Effector memory CD8-positive, alpha-beta T cell (primary cell): ENCODE measurements at regions not wholly inside any gene's neighbourhood (a gene's known extent, or its start where the extent isn't known, plus 50 kb on each side); places are given as distances from the start of the nearest gene placed in this dataset.

ENCODE experiments used
- ATAC-seq: fragments of 150-1000 bp; cut with Tn5 transposase; replicated peaks from 2 replicates; pipeline ENCODE4 v1.10.0; 2021; ENCODE audit warnings: mild to moderate bottlenecking, moderate library complexity
- DNase-seq, 3 experiments: peaks; one replicate each; pipeline ENCODE4 v3.0.0; 2021
- H3K27ac Mint-ChIP-seq, 2 donors: one replicate each; pipeline ENCODE4 v1.8.0; 2022; ENCODE audit warnings: mild to moderate bottlenecking in 2 of 2, mixed read lengths in 2 of 2, moderate library complexity in 2 of 2
- H3K27me3 Mint-ChIP-seq, 2 donors: one replicate each; pipeline ENCODE4 v1.8.0; 2022; ENCODE audit warnings: mixed read lengths in 2 of 2
- H3K36me3 Mint-ChIP-seq: one replicate; pipeline ENCODE4 v1.8.0; 2022; ENCODE audit warnings: mild to moderate bottlenecking, moderate library complexity, mixed read lengths; ENCODE audit not compliant: insufficient read depth
- H3K4me1 Mint-ChIP-seq, 2 donors: one replicate each; pipeline ENCODE4 v1.8.0; 2022; ENCODE audit warnings: low read depth in 2 of 2, mixed read lengths in 2 of 2
- H3K4me3 Mint-ChIP-seq, 2 donors: one replicate each; pipeline ENCODE4 v1.8.0; 2022; ENCODE audit warnings: mild to moderate bottlenecking in 2 of 2, mixed read lengths in 2 of 2, moderate library complexity in 2 of 2
- H3K9me3 Mint-ChIP-seq, 2 donors: one replicate each; pipeline ENCODE4 v1.8.0; 2022; ENCODE audit warnings: mixed read lengths in 2 of 2

DNA sequence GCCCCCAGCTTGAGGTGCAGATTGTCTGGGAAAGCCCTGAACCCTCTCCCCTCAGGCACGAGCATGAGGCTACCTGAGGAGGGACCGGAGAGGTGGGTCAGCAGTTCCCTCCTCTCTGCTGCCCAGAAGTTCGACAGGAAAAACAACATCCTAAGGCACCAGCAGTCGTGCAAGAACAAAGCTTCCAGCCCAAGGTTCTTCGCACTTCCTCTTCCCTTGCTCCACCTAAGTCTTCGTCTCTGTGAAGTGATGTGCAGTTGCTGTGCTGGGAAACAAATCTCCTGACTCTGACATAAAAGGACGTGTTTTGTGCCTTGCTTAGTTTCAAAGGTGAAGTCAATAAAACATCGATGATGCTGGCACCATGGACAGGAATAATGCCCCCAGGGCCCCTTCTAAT, 173.3 kb downstream of the USP12 start:
- no peak overlapping the region for H3K4me3 Mint-ChIP-seq
- DNase-seq: no peak
- no peak for ATAC-seq
- H3K27me3 Mint-ChIP-seq: peaks cover 16 to 59% of the 10 kb centered on the region in 2 donors
- peaks cover 0 to 2% of the 10 kb centered on the region in 2 donors for H3K4me1 Mint-ChIP-seq
- no peaks in the 10 kb centered on the region for H3K36me3 Mint-ChIP-seq
- H3K27ac Mint-ChIP-seq: no peak overlapping the region
- no peaks in the 10 kb centered on the region for H3K9me3 Mint-ChIP-seq

DNA sequence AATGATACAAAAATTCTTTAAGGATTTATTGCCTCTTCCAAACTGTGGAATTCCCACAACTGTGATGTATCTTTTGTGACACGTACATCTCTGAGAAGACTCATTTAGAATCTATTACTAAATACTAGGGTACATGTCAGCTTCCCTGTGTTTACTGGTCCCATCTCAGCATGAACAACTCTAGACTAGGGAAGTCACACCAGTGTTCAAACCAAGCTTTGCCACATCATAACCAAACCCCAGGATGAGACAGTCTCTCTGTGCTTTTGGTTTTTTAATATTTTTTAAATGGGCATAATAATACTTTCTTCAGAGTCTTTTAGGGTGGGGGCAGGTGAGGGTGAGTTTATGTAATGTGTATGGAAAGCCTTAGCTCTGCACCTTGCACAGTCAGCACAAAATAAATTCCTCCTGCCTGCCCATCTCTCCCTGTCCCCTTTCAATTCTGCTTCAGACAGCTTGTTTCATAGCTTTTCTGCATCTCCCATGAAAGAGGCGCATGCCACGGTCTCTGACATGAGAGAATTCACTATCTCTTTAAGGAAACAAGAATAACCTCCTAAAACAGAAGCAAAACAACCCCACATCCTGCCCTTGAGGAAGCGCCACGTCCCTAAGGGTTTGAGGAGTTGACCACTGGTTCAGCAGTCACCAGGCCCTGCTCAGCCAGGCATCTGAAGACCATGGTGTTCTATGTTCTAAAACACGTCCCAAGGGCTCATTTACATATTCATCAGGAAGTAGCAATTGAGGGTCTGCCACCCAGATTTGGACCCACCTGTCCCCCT, 174.5 kb downstream of the USP12 start:
- peaks cover 0 to 2% of the 10 kb centered on the region in 2 donors for H3K4me1 Mint-ChIP-seq
- no peak overlapping the region for H3K27ac Mint-ChIP-seq
- peaks cover 8 to 55% of the 10 kb centered on the region in 2 donors for H3K27me3 Mint-ChIP-seq
- DNase-seq (no peak), ATAC-seq (no peak)
- H3K4me3 Mint-ChIP-seq: no peak overlapping the region
- H3K9me3 Mint-ChIP-seq: no peaks in the 10 kb centered on the region
- H3K36me3 Mint-ChIP-seq: no peaks in the 10 kb centered on the region

DNA sequence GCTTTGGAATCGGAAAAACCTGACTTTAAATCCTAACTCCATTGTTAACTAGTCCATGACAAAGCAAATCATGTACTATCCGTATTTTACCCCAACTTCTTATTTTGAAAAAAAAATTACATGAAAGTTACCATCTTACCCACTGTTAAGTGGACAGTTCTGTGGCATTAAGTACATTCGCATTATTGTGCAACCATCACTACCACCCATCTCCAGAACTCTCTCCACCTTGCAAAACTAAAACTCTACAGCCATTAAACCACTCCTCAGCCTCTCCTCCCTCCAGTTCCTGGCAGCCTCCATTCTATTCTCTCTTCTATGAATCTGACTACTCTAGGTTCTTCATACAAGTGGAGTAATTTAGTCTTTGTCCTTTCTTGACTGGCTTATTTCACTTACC, 176.5 kb downstream of the USP12 start:
- H3K4me3 Mint-ChIP-seq: no peak overlapping the region
- DNase-seq (no peak), ATAC-seq (no peak)
- no peaks in the 10 kb centered on the region for H3K36me3 Mint-ChIP-seq
- peaks cover 0 to 2% of the 10 kb centered on the region in 2 donors for H3K4me1 Mint-ChIP-seq
- H3K9me3 Mint-ChIP-seq: no peaks in the 10 kb centered on the region
- H3K27ac Mint-ChIP-seq: no peak overlapping the region
- H3K27me3 Mint-ChIP-seq: peaks cover 8 to 55% of the 10 kb centered on the region in 2 donors

GRCh38 chr13:26993780-26994179, 177.8 kb downstream of the USP12 start:
- Mint-ChIP-seq H3K4me3 (no peak overlapping the region), H3K27me3 (peaks cover 14 to 69% of the 10 kb centered on the region in 2 donors), H3K27ac (no peak overlapping the region), H3K36me3 (no peaks in the 10 kb centered on the region), H3K4me1 (peaks cover 0 to 2% of the 10 kb centered on the region in 2 donors), H3K9me3 (no peaks in the 10 kb centered on the region)
- ATAC-seq (no peak), DNase-seq (no peak)

- Mint-ChIP-seq H3K27me3 (peaks cover 14 to 74% of the 10 kb centered on the region in 2 donors), H3K4me1 (peaks cover 0 to 2% of the 10 kb centered on the region in 2 donors), H3K36me3 (no peaks in the 10 kb centered on the region), H3K4me3 (no peak overlapping the region), H3K27ac (no peak overlapping the region), H3K9me3 (no peaks in the 10 kb centered on the region)
- ATAC-seq (no peak), DNase-seq (no peak)
Measured at GRCh38 chr13:26992951-26993719, 178.5 kb downstream of the USP12 start.

GRCh38 chr13:26991508-26992181, 180.0 kb downstream of the USP12 start:
- DNase-seq: no peak
- H3K27me3 Mint-ChIP-seq: peaks cover 14 to 80% of the 10 kb centered on the region in 2 donors
- H3K9me3 Mint-ChIP-seq: no peaks in the 10 kb centered on the region
- H3K36me3 Mint-ChIP-seq: no peaks in the 10 kb centered on the region
- no peaks in the 10 kb centered on the region for H3K4me1 Mint-ChIP-seq
- no peak overlapping the region for H3K27ac Mint-ChIP-seq
- ATAC-seq: no peak
- no peak overlapping the region for H3K4me3 Mint-ChIP-seq

DNA sequence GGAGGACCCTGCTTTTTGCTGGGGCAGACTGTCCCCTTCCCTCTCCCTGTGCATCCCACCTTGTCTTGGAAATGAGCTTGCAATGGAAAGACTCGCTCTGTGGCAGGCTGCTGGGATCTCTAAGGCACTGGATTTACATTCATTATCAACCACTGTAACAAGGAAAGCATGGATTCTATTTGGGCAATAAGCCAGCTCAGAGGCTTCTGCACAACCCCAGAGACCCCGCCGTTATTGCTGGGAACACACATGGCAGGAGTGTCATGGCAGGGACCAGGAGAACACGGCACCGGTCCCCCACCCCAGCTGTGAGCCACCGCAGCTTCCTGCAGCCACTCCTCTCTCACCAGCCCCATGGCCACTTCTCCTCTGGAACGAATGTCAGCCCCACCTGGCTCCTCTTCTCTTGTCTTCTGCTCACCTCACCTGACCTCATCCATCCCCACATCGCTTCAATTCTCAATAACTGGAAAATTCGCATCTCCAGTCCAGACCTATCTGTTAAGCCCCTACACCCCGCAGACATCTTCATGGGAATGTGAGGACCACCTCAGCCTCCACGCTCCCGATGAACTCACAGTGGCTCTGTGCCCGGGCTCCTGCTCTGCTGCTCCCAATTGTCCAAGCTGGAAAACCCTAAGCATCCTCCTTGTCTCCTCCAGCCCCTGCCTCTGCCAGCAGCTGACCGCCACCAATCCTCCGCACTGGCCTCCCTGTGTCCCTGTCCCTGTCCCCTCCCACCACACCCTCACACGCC, 181.5 kb downstream of the USP12 start:
- no peak for DNase-seq
- Mint-ChIP-seq H3K27ac (no peak overlapping the region), H3K36me3 (no peaks in the 10 kb centered on the region), H3K27me3 (peaks cover 14 to 69% of the 10 kb centered on the region in 2 donors), H3K4me1 (no peaks in the 10 kb centered on the region), H3K4me3 (no peak overlapping the region), H3K9me3 (no peaks in the 10 kb centered on the region)
- no peak for ATAC-seq

DNA sequence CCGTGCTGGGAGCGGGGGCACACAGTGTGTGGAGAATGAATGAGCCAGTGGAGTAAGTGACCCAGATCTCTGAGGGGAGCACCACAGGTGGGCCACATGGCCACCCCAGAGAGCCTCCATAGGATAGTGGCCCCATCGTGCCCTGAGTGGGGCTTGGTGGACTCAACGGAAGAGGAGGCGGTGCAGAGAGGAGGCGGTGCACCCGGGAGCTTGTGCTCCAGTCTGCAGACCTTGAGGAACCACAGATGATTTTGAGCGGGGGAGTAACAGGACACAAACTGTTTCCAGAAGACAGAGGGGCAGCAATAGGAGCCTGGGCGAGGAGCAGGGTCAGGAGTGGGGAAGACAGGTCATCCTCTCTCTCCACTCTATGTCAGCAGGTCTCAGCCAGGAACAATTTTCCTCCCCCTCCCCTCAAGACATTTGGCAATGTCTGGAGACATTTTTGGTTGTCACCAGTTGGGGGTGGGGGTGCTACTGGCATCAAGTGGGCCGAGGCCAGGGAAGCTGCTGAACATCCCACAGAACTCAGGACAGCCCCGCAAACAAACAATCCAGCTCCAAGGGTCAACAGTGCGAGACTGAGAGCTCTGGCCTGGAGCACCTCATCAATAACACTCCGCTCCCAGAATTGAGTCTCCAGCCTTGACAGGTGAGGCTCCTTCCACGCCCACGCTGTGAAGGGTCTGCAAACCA, 182.2 kb downstream of the USP12 start:
- H3K27ac Mint-ChIP-seq: no peak overlapping the region
- no peaks in the 10 kb centered on the region for H3K36me3 Mint-ChIP-seq
- no peak for DNase-seq
- ATAC-seq: no peak
- H3K9me3 Mint-ChIP-seq: no peaks in the 10 kb centered on the region
- no peaks in the 10 kb centered on the region for H3K4me1 Mint-ChIP-seq
- no peak overlapping the region for H3K4me3 Mint-ChIP-seq
- H3K27me3 Mint-ChIP-seq: peaks cover 14 to 64% of the 10 kb centered on the region in 2 donors

- H3K4me1 Mint-ChIP-seq: no peaks in the 10 kb centered on the region
- no peak for DNase-seq
- no peak overlapping the region for H3K4me3 Mint-ChIP-seq
- no peak for ATAC-seq
- peaks cover 14 to 69% of the 10 kb centered on the region in 2 donors for H3K27me3 Mint-ChIP-seq
- H3K36me3 Mint-ChIP-seq: no peaks in the 10 kb centered on the region
- no peak overlapping the region for H3K27ac Mint-ChIP-seq
- no peaks in the 10 kb centered on the region for H3K9me3 Mint-ChIP-seq
Measured at GRCh38 chr13:26988059-26988769, 183.4 kb downstream of the USP12 start.

- Mint-ChIP-seq H3K27ac (no peak overlapping the region), H3K4me1 (no peaks in the 10 kb centered on the region), H3K9me3 (no peaks in the 10 kb centered on the region), H3K4me3 (no peak overlapping the region), H3K36me3 (no peaks in the 10 kb centered on the region), H3K27me3 (peaks cover 14 to 66% of the 10 kb centered on the region in 2 donors)
- no peak for ATAC-seq
- no peak for DNase-seq
Measured at GRCh38 chr13:26987486-26988013, 184.1 kb downstream of the USP12 start.

- H3K4me1 Mint-ChIP-seq: no peaks in the 10 kb centered on the region
- no peaks in the 10 kb centered on the region for H3K36me3 Mint-ChIP-seq
- H3K4me3 Mint-ChIP-seq: no peak overlapping the region
- ATAC-seq: peak; percentile 95
- peaks cover 8 to 57% of the 10 kb centered on the region in 2 donors for H3K27me3 Mint-ChIP-seq
- no peak overlapping the region for H3K27ac Mint-ChIP-seq
- DNase-seq: peak; percentile 66 to 74 (median 70)
- H3K9me3 Mint-ChIP-seq: no peaks in the 10 kb centered on the region
Measured at GRCh38 chr13:26985285-26985878, 186.2 kb downstream of the USP12 start.

DNA sequence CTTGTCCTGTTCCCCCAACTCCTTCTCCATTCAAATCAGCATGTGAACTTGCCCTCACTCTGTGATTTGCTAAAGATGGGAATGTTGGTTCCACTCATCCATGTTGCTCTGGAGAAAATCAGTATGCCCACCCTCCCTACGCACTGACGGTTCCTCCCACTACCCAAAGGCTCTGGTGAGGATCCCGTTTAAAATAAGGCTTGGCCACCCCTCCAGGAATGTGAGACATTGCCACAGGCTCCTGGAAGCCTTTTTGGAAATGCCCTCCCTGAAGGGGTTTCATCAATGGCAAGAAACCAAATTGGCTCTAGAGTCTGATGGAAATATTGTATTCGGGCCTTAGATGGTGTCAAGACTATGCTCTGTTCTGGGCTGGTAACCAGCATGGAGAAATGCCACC, 187.3 kb downstream of the USP12 start:
- no peak for ATAC-seq
- H3K4me1 Mint-ChIP-seq: no peaks in the 10 kb centered on the region
- H3K4me3 Mint-ChIP-seq: no peak overlapping the region
- no peak for DNase-seq
- no peaks in the 10 kb centered on the region for H3K9me3 Mint-ChIP-seq
- peaks cover 3 to 57% of the 10 kb centered on the region in 2 donors for H3K27me3 Mint-ChIP-seq
- H3K36me3 Mint-ChIP-seq: no peaks in the 10 kb centered on the region
- peak overlapping the region in 1 of 2 donors; percentile 73 for H3K27ac Mint-ChIP-seq
